Skeletal muscle tissue (tissue), 3 donors: ENCODE measurements at regions not wholly inside any gene's neighbourhood (a gene's known extent, or its start where the extent isn't known, plus 50 kb on each side); places are given as distances from the start of the nearest gene placed in this dataset.
"Not testable (repeated sequence)": the region's sequence is repeated elsewhere in the genome, so short reads cannot be mapped to it uniquely, and the experiment has no call there.

Source experiments
- H3K27ac ChIP-seq: one replicate; pipeline ENCODE4 v1.7.0; 2013; ENCODE audit warnings: mild to moderate bottlenecking, low read depth, low read length, inconsistent platforms
- H3K27me3 ChIP-seq, 3 donors: one replicate each; pipeline ENCODE4 v1.7.0; 2013; ENCODE audit warnings: low read length in 3 of 3; ENCODE audit not compliant: control insufficient read depth in 3 of 3, insufficient read depth in 3 of 3
- H3K36me3 ChIP-seq, 3 donors: one replicate each; pipeline ENCODE4 v1.7.0; 2013; ENCODE audit warnings: low read length in 3 of 3; ENCODE audit not compliant: control insufficient read depth in 3 of 3, insufficient read depth in 3 of 3
- H3K4me1 ChIP-seq, 3 donors: one replicate each; pipeline ENCODE4 v1.7.0; 2013; ENCODE audit warnings: low read length in 3 of 3, mild to moderate bottlenecking in 3 of 3; ENCODE audit not compliant: control insufficient read depth in 3 of 3, insufficient read depth in 3 of 3
- H3K4me3 ChIP-seq, 3 donors: one replicate each; pipeline ENCODE4 v1.7.0; 2013; ENCODE audit warnings: low read length in 3 of 3
- H3K9ac ChIP-seq, 3 donors: one replicate each; pipeline ENCODE4 v1.7.0; 2013; ENCODE audit warnings: low read length in 3 of 3, mild to moderate bottlenecking in 3 of 3, moderate library complexity in 2 of 3, low read depth in 1 of 3
- H3K9me3 ChIP-seq, 3 donors: one replicate each; pipeline ENCODE4 v1.7.0; 2013; ENCODE audit warnings: low read length in 3 of 3; ENCODE audit not compliant: control insufficient read depth in 3 of 3
- donor health status: Osteomylitis.

- H3K9ac ChIP-seq, result no peak overlapping the region
- H3K27ac ChIP-seq, result no peak overlapping the region
- no peaks in the 10 kb centered on the region for H3K27me3 ChIP-seq
Observed at GRCh38 chr6:141808662-141809061, 324.1 kb upstream of the GJE1 start.

GRCh38 chr6:141800973-141801372 is 331.8 kb upstream of the GJE1 start:
- H3K4me1 ChIP-seq, H3K27me3 ChIP-seq, H3K4me3 ChIP-seq, H3K9me3 ChIP-seq, H3K27ac ChIP-seq, H3K36me3 ChIP-seq, H3K9ac ChIP-seq: not testable (repeated sequence)

More at GRCh38 chr6:141808662-141809061, 324.1 kb upstream of the GJE1 start:
- Histone ChIP-seq H3K36me3 (no peaks in the 10 kb centered on the region), H3K4me3 (no peak overlapping the region), H3K4me1 (no peaks in the 10 kb centered on the region), H3K9me3 (no peaks in the 10 kb centered on the region)

GRCh38 chr6:141790921-141791320 is 341.8 kb upstream of the GJE1 start:
- H3K4me1 ChIP-seq, result no peaks in the 10 kb centered on the region
- no peaks in the 10 kb centered on the region for H3K27me3 ChIP-seq
- H3K9ac ChIP-seq, result no peak overlapping the region
- H3K4me3 ChIP-seq, result no peak overlapping the region
- no peak overlapping the region for H3K27ac ChIP-seq
- no peaks in the 10 kb centered on the region for H3K9me3 ChIP-seq
- no peaks in the 10 kb centered on the region for H3K36me3 ChIP-seq

GRCh38 chr6:141788096-141788495 is 344.6 kb upstream of the GJE1 start:
- Histone ChIP-seq H3K9me3 (no peaks in the 10 kb centered on the region), H3K36me3 (no peaks in the 10 kb centered on the region), H3K9ac (no peak overlapping the region), H3K4me3 (no peak overlapping the region), H3K27ac (no peak overlapping the region), H3K27me3 (no peaks in the 10 kb centered on the region), H3K4me1 (no peaks in the 10 kb centered on the region)

- no peak overlapping the region for H3K9ac ChIP-seq
- no peaks in the 10 kb centered on the region for H3K27me3 ChIP-seq
- no peak overlapping the region for H3K27ac ChIP-seq
- no peak overlapping the region for H3K4me3 ChIP-seq
- no peaks in the 10 kb centered on the region for H3K4me1 ChIP-seq
- H3K9me3 ChIP-seq, result no peaks in the 10 kb centered on the region
- no peaks in the 10 kb centered on the region for H3K36me3 ChIP-seq
Observed at GRCh38 chr6:141783585-141783984, 349.1 kb upstream of the GJE1 start.

- no peak overlapping the region for H3K9ac ChIP-seq
- no peaks in the 10 kb centered on the region for H3K4me1 ChIP-seq
- H3K9me3 ChIP-seq, result no peaks in the 10 kb centered on the region
- H3K4me3 ChIP-seq, result no peak overlapping the region
- H3K36me3 ChIP-seq, result no peaks in the 10 kb centered on the region
- H3K27ac ChIP-seq, result no peak overlapping the region
- no peaks in the 10 kb centered on the region for H3K27me3 ChIP-seq
Observed at GRCh38 chr6:141780296-141780695, 352.4 kb upstream of the GJE1 start.

GRCh38 chr6:141764388-141764787 is 368.3 kb upstream of the GJE1 start:
- H3K4me1 ChIP-seq, result no peaks in the 10 kb centered on the region
- H3K9me3 ChIP-seq, result no peaks in the 10 kb centered on the region
- H3K9ac ChIP-seq, result no peak overlapping the region
- H3K36me3 ChIP-seq, result no peaks in the 10 kb centered on the region
- no peaks in the 10 kb centered on the region for H3K27me3 ChIP-seq
- no peak overlapping the region for H3K4me3 ChIP-seq
- H3K27ac ChIP-seq, result no peak overlapping the region

- no peak overlapping the region for H3K4me3 ChIP-seq
- no peak overlapping the region for H3K27ac ChIP-seq
- H3K9ac ChIP-seq, result no peak overlapping the region
- no peaks in the 10 kb centered on the region for H3K4me1 ChIP-seq
- H3K9me3 ChIP-seq, result no peaks in the 10 kb centered on the region
- H3K27me3 ChIP-seq, result no peaks in the 10 kb centered on the region
- no peaks in the 10 kb centered on the region for H3K36me3 ChIP-seq
Observed at GRCh38 chr6:141758430-141758829, 374.3 kb upstream of the GJE1 start.

- no peak overlapping the region for H3K9ac ChIP-seq
- no peak overlapping the region for H3K4me3 ChIP-seq
- H3K27me3 ChIP-seq, result no peaks in the 10 kb centered on the region
- H3K9me3 ChIP-seq, result no peaks in the 10 kb centered on the region
- H3K36me3 ChIP-seq, result no peaks in the 10 kb centered on the region
- no peak overlapping the region for H3K27ac ChIP-seq
- no peaks in the 10 kb centered on the region for H3K4me1 ChIP-seq
Observed at GRCh38 chr6:141753180-141753579, 379.5 kb upstream of the GJE1 start.

GRCh38 chr6:141752677-141753076 is 380.0 kb upstream of the GJE1 start:
- H3K36me3 ChIP-seq, result no peaks in the 10 kb centered on the region
- H3K9ac ChIP-seq, result no peak overlapping the region
- H3K4me1 ChIP-seq, result no peaks in the 10 kb centered on the region
- H3K9me3 ChIP-seq, result no peaks in the 10 kb centered on the region
- H3K27me3 ChIP-seq, result no peaks in the 10 kb centered on the region
- no peak overlapping the region for H3K27ac ChIP-seq
- no peak overlapping the region for H3K4me3 ChIP-seq

- not testable (repeated sequence) for H3K9ac ChIP-seq, H3K9me3 ChIP-seq, H3K36me3 ChIP-seq, H3K27me3 ChIP-seq, H3K27ac ChIP-seq, H3K4me3 ChIP-seq, H3K4me1 ChIP-seq
Observed at GRCh38 chr6:141746324-141746723, 386.4 kb upstream of the GJE1 start.
